Kidney tubule cell (primary cell): ENCODE measurements at regions not wholly inside any gene's neighbourhood (a gene's known extent, or its start where the extent isn't known, plus 50 kb on each side); places are given as distances from the start of the nearest gene placed in this dataset.
A peak's percentile ranks its signal among the peaks of the same experiment; 100 is the strongest.

Source experiments
- DNase-seq: peaks from one replicate; pipeline ENCODE4 v3.0.0-alpha.2; 2018; ENCODE audit warnings: low spot score

DNA sequence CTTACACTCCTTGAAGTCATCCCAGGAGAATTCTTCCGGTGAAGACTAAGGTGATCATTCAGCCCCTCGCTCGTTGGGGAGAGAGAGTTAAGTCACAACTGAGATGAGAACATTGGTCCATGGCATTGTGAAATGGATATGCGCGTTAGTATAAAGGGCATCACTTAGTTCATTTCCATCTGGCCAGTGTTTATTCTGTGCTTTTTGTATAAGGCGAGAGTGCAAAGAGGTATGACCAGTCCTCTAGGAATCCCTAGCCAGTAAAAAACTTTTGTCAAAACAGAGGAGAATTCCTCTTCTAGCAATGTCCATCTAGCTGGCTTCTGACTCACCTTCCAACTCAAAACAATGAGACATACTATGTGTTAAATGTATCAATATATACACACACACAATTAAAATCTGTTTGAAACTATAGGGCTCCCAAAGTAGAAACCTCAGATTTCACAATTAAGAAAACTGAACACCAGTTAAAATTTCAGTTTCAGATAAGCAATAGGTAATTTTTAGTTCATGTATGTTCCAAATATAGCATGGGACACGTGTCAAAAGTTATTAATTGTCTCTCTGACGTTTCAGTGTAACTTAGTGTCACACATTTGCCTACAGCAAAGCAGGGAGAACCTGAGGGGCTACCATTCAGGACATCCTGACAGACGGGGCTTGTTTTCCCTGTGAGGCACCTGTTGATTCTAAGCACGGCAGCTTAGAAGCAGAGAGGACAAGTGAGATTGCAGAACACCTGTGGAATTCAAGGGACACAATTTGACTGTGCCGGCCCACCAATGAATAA lies 158.9 kb downstream of the KLF6 start:
- peak; percentile 59 for DNase-seq

DNA sequence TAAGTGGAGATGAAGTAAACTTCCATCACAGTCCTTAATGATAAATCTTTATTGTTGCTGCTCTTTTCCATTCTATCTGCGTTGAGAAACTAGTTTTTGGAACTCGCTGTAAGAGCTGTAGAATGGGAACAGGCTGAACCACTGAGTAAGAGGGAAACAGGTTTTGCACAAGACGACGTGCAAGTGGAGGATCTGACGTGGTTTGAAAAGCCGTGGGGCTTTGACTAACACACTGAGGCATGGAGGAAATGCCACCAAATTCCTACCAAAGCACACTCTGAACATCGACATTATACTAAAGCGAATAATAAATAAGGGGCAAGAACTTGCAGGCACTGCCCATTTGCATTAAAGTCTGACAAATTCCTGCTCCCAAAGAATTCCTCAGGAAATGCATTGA lies 160.6 kb downstream of the KLF6 start:
- peak; percentile 83 for DNase-seq

DNA sequence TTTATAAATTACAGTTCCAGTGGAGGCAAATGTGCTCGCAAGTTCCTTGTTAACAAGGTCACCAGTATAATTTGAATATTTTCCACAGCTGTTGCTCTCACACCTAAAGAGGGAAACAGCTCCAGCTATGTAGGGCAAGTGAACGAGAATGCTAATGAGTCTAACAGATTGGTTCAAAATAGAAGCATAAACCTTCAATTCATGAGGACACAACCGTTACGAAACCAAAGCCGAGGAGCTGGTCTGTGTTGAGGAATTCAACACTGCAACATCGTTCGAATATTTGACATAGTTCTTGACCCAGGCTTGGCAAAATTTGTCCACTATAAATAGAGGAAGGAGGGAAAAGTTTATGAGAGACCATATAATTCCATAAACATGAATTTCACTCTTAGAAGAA lies 161.3 kb downstream of the KLF6 start:
- DNase-seq = peak; percentile 63

DNA sequence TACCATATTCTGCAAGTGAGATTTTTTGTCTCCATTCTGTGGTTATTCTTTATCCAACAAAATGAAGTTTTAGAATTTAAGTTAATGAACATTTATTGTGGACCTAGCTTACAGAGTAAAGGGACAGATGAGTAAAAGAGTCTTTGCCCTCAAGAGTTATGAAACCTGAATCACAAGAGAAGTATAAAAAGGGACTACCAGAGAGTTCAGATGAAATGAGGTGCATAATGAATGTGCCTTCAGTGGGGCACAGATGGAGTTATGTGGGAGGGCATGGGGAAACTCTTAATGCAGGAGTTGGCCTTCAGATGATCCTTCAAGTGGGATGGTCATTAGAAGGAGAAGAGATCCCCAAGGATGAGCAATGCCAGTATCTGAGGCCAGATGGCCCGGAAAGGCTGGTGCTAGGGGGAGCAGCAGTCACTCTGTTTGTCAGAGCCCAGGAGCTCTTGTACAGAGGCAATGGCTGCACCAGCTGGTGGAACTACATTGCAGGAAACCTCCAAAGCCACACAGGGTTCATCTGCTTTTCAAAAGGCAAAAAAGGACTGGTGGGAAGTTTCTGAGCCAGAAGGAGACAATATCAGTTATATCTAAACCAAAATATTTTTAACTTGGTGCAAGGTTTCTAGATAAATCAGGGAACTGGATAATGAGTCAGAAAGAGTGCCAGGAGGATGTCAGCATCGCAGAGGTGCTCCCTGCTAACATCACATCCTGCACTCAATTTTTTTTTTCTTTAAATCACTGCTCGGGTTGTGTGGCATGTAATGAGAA lies 162.0 kb downstream of the KLF6 start:
- DNase-seq = peak; percentile 41

DNA sequence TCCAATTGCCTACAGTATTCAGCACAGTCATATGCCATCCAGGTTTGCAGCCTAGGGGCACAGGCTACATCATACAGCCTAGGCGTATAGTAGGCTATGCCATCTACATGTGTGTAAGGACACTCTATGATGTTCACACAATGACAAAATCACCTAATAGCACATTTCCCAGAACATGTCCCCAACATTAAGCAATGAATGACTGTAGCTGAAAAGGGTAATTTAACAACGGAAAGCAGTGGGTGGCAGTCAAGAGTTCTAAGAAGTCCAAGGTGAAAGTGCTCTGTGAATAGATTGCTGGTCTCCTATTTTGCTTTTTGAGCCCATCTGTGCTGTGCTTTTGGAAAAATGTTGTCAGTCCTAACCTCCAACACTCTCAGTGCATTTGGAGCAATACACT lies 162.6 kb downstream of the KLF6 start:
- no peak for DNase-seq

DNA sequence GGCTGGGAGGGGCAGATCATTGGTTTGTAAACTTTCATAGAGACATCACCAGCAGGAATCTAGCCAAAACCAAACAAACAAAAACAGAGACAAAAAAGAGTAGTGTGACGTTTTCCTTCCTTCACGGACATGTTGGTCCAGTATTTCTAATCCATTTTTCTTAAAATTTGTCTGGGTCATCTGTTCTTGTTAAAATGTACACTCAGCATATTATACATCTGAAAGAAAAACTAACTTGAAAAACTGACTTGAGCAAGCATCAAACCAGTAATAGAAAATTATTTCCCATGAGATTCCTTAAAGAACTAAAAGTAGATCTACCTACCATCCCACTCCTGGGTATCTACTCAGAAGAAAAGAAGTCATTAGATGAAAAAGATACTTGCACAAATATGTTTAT lies 164.2 kb downstream of the KLF6 start:
- DNase-seq = no peak

DNA sequence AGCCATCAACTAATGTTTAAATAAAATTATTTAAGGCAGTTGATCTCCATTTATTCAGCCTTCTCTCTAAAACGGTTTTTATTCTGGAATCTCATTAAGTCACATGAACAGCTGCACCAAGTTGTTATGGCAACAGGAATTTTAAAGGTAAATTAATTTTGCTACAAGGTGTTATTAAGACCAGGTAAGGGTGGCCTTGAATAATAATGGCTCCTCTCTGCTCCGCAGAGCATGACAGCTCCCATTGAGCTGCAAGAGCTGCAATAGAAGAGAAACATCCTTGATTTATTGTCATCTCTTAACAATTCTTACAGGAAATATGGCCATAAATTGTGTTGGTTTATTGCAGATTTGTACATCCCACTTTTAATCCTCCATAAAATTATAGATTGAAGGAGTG lies 165.8 kb downstream of the KLF6 start:
- peak; percentile 20 for DNase-seq

DNA sequence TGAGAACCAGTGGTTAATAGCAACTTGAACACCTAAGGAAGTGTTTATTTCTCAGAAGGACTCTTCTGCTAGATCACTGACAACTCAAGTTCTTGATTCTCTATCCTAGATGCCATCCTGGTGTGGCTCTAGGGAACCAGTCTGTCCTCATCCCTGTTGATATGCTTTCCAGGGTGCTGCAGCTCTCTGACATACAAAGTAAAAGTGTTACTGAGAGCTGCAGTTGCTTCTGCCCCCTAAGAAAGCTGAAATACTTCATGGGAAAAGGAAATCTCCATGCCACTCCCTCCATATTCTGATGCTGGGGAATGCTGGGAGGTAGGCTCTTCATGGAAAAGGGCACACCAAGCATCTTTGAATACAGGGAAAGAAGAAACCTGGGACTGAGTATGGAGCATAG lies 168.1 kb downstream of the KLF6 start:
- DNase-seq = no peak

DNA sequence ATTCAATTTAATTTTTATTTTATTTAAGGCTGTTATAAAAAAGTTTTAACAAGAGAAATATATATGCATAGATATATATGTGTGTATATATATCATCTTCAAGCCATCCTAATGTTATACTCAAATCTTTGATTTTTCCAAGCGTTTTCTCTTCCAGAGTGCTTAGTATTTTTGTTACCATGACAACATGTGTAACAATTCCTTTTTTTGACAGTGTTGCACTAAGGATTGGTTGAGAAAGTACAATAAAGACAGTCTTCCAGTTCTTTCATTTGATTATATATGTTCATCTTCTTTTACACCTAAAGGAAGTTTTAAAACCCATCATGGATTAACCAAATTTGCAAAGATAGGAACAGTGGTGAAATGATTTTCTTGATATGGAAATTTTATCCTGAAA lies 171.7 kb downstream of the KLF6 start:
- no peak for DNase-seq

DNA sequence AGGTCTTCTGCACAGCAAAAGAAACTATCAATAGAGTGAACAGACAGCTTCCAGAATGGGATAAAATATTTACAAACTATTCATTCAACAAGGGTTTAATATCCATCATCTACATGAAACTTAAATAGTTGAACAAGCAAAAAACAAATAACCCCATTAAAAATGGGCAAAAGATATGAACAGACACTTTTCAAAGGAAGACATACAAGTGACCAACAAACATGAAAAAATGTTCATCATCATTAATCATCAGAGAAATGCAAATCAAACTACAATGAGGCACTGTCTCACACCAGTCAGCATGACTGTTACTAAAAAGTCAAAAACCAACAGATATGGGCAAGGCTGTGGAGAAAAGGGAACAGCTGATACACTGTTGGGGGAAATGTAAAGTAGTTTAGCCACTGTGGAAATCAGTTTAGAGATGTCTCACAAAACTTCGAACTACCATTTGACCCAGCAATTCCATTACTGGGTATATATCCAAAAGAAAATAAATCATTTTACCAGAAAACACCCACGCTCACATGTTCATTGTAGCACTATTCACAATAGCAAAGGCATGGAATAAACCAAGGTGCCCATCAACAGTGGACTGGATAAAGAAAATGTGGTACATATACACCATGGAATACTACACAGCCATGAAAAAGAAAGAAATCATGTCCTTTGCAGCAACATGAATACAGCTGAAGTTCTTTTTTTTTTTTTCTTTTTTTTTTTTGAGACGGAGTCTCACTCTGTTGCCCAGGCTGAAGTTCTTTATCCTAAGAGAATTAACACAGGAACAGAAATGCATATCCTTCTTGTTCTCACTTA lies 172.6 kb downstream of the KLF6 start:
- DNase-seq = no peak

DNA sequence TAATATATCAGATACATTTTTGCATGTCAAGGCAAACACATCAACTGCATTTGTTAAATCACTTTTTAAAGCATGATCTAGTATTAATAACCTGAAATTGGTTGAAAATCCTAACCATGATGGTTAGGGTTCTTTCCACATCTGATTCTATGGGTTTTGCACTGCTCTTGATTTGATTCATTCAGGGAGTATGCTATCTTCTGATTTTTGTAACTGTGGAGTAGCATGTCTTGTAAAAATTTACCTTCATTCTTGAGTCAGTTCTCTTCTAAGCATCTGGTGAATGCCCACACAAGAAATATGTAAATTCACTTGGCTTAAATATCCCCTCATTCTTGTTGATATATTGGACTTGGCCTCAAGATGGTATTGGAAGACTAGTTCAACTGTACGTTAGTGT lies 178.7 kb downstream of the KLF6 start:
- no peak for DNase-seq

DNA sequence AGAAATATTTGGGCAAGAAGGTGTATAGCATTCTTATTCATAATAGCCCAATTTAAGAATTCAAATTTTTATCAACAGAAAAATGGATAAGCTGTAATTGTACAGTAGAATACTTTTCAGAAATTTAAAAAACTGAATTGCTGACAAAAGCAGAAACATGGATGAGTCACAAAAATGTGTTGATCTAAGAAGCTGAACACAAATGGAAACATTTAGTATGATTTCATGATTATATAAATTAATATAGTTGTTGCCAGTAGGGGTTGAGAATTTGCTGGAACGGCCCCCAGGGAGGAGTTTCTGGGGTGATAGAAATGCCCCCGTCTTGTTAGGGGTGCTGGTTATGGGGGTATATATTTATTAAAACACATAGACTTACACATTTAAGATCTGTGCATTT lies 179.1 kb downstream of the KLF6 start:
- DNase-seq = no peak

DNA sequence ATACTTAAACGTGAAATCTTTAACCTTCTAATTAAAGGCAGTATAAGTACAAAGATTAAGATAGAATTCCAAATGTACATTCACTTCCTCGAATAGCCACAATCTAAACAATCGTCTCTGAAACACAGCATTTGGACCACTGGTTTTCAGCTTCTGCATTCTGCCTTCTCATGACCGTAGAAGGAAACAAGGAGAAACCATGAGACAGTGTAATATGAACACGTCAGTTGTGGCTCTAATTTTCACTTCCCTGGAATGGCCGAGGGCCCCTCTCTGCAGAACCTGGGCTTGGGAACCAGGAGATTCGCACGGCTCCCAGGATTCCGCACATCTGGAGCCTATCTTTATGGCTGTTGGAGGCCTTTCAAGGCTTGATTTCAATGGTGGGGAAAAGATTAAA lies 189.3 kb downstream of the KLF6 start:
- DNase-seq = no peak

DNA sequence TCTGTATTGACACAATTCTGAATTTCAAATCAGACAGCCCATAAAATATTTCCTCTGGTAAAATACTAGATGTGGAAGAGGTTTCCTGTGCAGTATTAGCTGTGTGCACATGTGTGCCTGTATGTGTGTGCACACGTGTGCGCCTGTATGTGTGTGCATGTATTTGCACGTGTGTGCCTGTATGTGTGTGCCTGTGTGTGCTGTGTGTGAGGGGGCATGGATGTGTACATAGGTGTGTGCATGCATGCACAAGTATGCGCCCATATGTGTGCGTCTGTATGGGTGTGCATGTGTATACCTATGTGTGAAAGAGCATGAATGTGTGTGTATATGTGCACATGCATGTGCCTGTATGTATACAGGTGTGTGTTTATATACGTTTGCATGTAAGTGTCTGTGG lies 191.4 kb downstream of the KLF6 start:
- DNase-seq = no peak

DNA sequence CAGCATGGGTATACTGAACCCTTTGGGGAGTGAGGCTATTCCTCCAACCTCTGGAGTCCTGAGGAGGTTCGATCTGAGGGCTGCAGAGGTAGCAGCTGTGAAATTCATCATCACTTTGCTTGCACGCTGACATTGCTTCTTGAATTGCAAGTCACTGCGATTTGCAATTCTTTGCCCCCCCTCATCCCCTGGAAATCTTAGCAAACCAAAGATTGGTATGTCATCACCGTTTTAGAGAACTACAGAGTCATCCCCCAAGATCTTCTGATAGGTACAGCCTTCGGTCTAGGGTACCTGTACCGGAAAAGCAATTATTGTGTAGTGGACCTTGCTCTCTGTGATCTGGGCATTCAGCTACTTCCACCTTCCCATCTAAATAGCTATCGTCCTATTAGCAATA lies 192.6 kb downstream of the KLF6 start:
- no peak for DNase-seq

DNA sequence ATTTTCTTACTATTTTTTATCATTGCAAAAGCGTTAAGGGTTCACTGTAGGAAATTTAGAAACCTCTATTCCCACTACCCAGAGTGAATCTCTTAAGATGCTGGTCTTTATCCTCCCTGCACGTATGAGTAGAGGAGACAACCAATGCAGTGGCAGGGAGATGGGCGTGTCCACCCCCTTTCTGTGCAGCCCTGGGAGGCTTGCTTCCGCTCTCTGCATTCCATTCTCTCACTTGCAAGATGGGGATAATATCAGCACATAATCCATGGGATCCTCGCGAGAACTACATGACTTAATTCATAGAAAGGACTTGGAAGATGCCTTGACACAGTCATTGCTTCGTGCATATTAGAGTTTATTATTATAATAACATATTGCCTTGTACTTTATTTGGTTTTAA lies 196.2 kb downstream of the KLF6 start:
- DNase-seq = no peak

DNA sequence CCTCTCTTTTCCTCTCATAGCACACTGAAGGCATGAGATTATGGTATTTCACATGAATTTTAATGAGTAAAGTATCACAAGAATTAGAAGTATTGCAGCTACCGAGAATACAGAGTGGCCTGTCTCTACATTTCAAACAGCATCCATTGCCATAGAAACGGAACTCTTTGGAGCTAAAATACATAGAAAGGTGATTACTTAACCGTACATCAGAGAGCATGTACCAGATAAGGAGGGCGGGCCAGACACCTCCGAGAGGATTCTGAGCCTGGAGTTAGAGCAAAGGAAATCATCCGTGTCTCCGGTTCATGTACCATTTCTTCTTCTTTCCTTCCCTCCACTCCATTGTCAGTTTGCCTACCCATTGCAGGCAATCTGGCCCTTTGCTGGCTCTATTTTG lies 196.7 kb downstream of the KLF6 start:
- no peak for DNase-seq

DNA sequence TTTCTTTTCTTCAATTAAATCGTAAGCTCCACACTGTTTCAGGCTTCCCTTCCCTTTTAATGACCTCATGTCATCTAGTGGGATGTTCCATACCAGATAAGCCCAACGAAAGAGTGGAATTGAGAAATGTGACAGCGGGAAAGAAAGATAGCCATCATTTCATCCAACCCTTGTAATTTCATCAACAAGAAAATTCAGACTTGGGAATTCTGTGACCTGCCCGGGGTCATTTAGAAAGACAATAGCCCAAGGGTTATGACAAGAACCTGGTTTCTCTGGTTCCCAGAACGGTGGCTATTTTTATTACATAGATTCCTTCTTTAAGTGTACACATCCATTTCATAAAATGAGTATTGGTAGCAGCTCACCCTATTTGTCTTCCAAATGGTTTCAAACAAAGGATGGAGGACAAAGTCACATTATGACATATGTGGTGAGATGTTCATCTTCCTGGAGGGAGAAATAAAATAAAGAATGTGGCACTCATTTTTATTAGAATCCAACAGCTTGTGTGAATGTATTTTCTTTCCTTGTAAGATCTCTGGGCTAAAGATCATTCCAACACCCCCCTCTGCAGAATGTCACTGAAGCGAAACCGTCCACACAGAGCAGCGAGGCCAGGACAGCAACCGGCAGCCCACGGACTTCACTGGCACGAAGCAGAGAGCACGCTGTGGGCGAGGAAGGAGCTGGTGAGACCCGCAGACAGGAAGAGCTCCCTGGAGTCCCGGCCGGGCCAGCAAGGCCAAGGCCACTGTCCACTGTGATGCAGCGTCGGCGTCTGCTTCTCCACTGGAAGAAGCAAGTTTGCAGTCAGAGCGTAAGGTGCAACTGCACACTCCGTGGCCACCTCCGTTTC lies 199.9 kb downstream of the KLF6 start:
- peak; percentile 31 for DNase-seq

DNA sequence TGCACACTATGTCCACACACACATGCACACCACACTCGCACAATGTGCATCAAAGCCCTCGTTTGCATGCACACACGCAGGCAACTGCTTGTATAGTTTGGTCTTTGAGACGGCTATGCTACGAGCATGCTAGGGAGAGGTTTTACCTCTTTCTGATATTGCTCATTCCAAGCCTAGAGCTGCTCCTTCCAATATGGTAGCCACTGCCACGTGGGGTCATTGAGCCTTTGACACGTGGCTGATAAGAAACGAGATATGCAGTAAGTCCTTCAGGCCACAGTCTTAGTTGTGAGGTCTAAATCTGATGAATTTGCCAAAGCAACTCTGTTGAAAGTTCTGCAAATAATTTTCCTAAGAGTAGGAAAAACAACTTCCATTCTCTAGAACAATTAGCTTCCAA lies 204.4 kb downstream of the KLF6 start:
- no peak for DNase-seq

DNA sequence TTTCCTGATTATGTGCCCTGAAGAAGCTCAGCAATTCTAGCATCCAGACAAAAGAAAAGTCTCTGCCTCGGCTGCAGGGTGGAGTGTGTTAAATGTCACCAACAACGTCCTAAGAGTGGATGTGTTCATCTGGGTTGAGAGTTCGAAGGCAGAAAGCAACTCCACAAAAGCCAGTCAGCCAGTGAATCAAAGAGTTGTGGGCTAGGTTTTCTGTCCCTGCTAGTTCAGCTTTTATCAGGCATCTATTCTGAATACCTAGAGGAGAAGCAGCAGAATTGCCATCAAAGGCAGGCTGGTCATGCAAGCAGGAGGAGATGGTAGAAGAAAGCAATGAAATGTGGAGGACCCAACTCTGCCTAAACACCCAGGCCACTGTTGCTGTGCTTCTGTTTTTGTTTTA lies 205.2 kb downstream of the KLF6 start:
- DNase-seq = no peak

DNA sequence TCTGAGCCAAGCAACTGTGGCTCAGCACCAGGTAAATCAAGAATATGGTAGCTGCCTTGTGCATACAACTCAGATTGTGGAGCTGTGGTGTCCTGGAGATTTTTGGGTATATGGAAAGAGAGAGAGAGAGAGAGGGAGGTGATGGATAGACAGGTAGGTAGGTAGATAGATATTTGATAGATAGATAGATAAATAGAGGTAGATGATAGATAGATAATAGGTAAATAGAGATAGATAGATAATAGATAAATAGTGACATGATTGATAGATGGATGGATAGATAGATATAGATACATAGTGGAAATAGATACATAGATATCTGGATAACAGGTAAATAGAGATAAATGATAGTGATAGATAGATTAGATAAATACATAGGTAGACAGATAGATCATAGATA lies 206.3 kb downstream of the KLF6 start:
- no peak for DNase-seq

DNA sequence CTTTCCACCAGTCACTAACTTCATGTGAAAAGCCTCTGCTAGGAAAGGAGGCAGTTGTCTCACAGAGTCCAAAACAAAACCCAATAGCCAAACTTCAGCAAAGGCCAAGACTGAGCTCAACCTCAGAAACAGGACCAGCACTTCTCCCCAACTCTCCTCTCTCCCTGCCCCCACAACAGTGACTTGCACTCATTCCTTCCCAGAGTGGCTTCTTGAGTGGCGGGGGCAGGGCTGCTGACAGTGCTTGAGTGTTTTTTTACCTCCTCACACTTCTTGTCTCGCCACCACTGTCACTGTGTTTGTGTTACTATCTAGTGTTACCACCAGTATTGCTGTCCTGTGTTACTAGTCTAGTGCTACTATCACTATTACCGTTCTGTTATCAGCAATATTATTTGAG lies 206.8 kb downstream of the KLF6 start:
- no peak for DNase-seq
